DND-41 (cell line): ENCODE measurements at regions not wholly inside any gene's neighbourhood (a gene's known extent, or its start where the extent isn't known, plus 50 kb on each side); places are given as distances from the start of the nearest gene placed in this dataset.

Experiments used
- EZH2 ChIP-seq: IDR thresholded peaks from 3 replicates; pipeline ENCODE4 v1.6.1; 2012; ENCODE audit warnings: borderline replicate concordance, low read depth, mild to moderate bottlenecking, moderate library complexity, low read length, inconsistent platforms; ENCODE audit not compliant: severe bottlenecking
- TF ChIP-seq, protein P1 (sequence below): IDR thresholded peaks from 2 replicates; pipeline ENCODE4 v1.5.1; 2012; ENCODE audit warnings: borderline replicate concordance, low read length, moderate library complexity, mild to moderate bottlenecking; ENCODE audit not compliant: poor library complexity, severe bottlenecking; ENCODE audit errors: extremely low read depth

DNA sequence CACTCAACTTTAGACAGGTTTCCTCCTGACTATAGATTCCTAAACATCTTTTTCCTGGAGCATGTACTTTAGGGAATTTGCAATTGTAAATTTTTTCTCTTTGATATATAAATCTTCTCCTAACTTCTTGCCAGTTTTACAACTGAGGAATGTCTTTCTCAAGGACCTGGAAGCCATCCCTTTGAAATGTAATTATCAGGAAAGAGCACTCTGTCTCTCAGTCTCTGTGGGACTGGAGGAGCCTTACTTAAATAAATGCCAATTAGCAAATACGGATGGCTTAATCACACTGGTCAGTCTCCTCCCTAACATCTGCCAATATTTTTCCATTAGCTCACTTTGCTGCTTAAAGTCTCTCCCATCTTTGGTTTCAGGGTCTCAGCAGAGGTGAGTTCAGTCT lies 344.3 kb upstream of the ARRDC3 start:
- TF ChIP-seq, protein P1, sequence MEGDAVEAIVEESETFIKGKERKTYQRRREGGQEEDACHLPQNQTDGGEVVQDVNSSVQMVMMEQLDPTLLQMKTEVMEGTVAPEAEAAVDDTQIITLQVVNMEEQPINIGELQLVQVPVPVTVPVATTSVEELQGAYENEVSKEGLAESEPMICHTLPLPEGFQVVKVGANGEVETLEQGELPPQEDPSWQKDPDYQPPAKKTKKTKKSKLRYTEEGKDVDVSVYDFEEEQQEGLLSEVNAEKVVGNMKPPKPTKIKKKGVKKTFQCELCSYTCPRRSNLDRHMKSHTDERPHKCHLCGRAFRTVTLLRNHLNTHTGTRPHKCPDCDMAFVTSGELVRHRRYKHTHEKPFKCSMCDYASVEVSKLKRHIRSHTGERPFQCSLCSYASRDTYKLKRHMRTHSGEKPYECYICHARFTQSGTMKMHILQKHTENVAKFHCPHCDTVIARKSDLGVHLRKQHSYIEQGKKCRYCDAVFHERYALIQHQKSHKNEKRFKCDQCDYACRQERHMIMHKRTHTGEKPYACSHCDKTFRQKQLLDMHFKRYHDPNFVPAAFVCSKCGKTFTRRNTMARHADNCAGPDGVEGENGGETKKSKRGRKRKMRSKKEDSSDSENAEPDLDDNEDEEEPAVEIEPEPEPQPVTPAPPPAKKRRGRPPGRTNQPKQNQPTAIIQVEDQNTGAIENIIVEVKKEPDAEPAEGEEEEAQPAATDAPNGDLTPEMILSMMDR, result no peak
- TF ChIP-seq EZH2, result no peak
